ENCODE measurements at regions not wholly inside any gene's neighbourhood (a gene's known extent, or its start where the extent isn't known, plus 50 kb on each side); places are given as distances from the start of the nearest gene placed in this dataset.

DNA sequence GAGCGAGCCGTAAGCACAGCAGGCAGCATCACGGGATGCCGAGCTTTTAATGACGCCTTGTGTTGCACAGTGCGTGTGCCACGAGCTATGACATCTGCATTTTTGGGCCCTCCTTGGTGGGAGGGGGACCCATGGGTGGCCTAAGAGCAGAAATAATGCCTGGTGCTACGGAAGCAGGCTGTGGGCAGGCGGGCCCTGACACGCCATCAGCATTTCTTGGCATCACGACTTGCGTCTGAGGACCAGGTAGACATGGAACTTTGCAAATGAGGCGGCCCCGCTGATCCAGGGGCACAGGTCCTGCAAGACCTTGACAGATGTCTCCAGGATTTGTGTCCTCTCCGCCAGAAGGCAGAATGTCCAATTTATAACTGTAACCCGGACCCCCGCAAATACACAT is 117.8 kb upstream of the RNF32 start:
- no peaks in the 10 kb centered on the region for H3K4me1 ChIP-seq
- no peak for FAIRE-seq
- H3K4me3 ChIP-seq: no peak overlapping the region
- no peak overlapping the region for H3K4me2 ChIP-seq
- no peak for TF ChIP-seq SREBF2 (IDR thresholded peaks at IDR 0.05)
- TF ChIP-seq CBX2 (IDR thresholded peaks at IDR 0.05; ENCODE audit: borderline replicate concordance, low read depth): no peak
- TF ChIP-seq, protein P1, sequence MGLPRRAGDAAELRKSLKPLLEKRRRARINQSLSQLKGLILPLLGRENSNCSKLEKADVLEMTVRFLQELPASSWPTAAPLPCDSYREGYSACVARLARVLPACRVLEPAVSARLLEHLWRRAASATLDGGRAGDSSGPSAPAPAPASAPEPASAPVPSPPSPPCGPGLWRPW (IDR thresholded peaks at IDR 0.05): no peak
- no peak for TF ChIP-seq ZFP36 (IDR thresholded peaks at IDR 0.05; ENCODE audit: borderline replicate concordance, partially characterized antibody)
- no peak for TF ChIP-seq RARB (CRISPR knock-in tag; IDR thresholded peaks at IDR 0.05)
- TF ChIP-seq ZSCAN20 (CRISPR knock-in tag; IDR thresholded peaks at IDR 0.05): no peak
- no peak for TF ChIP-seq FOSL2 (IDR thresholded peaks at IDR 0.05)
- no peak for TF ChIP-seq FOSL2 (CRISPR knock-in tag; IDR thresholded peaks at IDR 0.05)
- TF ChIP-seq MYC (IDR thresholded peaks at IDR 0.05; ENCODE audit: borderline replicate concordance, low read length): no peak
- TF ChIP-seq, protein P2, sequence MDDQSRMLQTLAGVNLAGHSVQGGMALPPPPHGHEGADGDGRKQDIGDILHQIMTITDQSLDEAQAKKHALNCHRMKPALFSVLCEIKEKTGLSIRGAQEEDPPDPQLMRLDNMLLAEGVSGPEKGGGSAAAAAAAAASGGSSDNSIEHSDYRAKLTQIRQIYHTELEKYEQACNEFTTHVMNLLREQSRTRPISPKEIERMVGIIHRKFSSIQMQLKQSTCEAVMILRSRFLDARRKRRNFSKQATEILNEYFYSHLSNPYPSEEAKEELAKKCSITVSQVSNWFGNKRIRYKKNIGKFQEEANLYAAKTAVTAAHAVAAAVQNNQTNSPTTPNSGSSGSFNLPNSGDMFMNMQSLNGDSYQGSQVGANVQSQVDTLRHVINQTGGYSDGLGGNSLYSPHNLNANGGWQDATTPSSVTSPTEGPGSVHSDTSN (IDR thresholded peaks at IDR 0.05): no peak
- TF ChIP-seq HOXA7 (CRISPR knock-in tag; IDR thresholded peaks at IDR 0.05): no peak
- no peak for TF ChIP-seq ZC3H11A (IDR thresholded peaks at IDR 0.05)
- no peak for TF ChIP-seq KDM5A (IDR thresholded peaks at IDR 0.05)
- TF ChIP-seq, protein P3, sequence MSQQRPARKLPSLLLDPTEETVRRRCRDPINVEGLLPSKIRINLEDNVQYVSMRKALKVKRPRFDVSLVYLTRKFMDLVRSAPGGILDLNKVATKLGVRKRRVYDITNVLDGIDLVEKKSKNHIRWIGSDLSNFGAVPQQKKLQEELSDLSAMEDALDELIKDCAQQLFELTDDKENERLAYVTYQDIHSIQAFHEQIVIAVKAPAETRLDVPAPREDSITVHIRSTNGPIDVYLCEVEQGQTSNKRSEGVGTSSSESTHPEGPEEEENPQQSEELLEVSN (IDR thresholded peaks at IDR 0.05; ENCODE audit: borderline replicate concordance, low read depth): no peak
- TF ChIP-seq, protein P4, sequence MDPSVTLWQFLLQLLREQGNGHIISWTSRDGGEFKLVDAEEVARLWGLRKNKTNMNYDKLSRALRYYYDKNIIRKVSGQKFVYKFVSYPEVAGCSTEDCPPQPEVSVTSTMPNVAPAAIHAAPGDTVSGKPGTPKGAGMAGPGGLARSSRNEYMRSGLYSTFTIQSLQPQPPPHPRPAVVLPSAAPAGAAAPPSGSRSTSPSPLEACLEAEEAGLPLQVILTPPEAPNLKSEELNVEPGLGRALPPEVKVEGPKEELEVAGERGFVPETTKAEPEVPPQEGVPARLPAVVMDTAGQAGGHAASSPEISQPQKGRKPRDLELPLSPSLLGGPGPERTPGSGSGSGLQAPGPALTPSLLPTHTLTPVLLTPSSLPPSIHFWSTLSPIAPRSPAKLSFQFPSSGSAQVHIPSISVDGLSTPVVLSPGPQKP (IDR thresholded peaks at IDR 0.05; ENCODE audit: low read depth, low read length): no peak
- DNase-seq (ENCODE audit: low read depth in 1 of 2, low spot score in 1 of 2): no peak
- H3K9me3 ChIP-seq: no peaks in the 10 kb centered on the region
- 68% methylated on average over 17 of the region's 17 CpGs for WGBS (ENCODE audit: missing lambda C conversion rate)
- ATAC-seq: no peak
- no peak overlapping the region for H3K27ac ChIP-seq
- POLR2A ChIA-PET: no interaction called here
- CTCF ChIA-PET: no interaction called here

DNA sequence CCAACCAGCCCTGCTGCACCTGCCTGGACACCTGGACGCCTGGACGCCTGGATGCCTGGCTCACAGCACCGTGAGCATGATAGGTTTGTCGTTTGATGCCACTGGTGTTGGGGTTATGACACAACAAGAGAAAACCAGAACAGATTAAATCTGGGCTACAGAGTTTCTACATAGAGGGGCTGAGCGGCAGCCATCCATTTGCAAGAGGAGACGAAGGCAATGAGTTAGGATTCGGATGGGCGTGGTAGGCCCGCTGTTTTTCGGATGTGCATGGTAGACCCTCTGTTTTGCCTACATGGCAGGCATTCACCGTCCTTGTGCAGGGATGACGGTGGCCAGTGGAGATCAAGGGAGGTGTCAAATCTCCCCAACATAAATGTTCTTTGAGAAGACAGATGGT is 121.5 kb upstream of the RNF32 start:
- CTCF ChIA-PET: no interaction called here
- no peak overlapping the region for H3K4me3 ChIP-seq
- 85% methylated on average over 8 of the region's 12 CpGs for WGBS (ENCODE audit: missing lambda C conversion rate)
- 0 out of 3 replicates have a peak, but pooled peaks cover 3% of the 10 kb centered on the region for H3K4me1 ChIP-seq
- FAIRE-seq: no peak
- ATAC-seq: no peak
- POLR2A ChIA-PET: no interaction called here
- H3K27ac ChIP-seq: no peak overlapping the region
- H3K9me3 ChIP-seq: no peaks in the 10 kb centered on the region
- no peak for DNase-seq (ENCODE audit: low read depth in 1 of 2, low spot score in 1 of 2)
- TF ChIP-seq, protein P4 (IDR thresholded peaks at IDR 0.05; ENCODE audit: low read depth, low read length): no peak
- no peak for TF ChIP-seq POLR2AphosphoS2 (conservative IDR thresholded peaks at IDR 0.05; ENCODE audit: low read length)
- no peak for TF ChIP-seq FOXS1 (CRISPR knock-in tag; IDR thresholded peaks at IDR 0.05)
- TF ChIP-seq, protein P5, sequence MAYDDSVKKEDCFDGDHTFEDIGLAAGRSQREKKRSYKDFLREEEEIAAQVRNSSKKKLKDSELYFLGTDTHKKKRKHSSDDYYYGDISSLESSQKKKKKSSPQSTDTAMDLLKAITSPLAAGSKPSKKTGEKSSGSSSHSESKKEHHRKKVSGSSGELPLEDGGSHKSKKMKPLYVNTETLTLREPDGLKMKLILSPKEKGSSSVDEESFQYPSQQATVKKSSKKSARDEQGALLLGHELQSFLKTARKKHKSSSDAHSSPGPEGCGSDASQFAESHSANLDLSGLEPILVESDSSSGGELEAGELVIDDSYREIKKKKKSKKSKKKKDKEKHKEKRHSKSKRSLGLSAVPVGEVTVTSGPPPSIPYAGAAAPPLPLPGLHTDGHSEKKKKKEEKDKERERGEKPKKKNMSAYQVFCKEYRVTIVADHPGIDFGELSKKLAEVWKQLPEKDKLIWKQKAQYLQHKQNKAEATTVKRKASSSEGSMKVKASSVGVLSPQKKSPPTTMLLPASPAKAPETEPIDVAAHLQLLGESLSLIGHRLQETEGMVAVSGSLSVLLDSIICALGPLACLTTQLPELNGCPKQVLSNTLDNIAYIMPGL (CRISPR knock-in tag; IDR thresholded peaks at IDR 0.05; ENCODE audit: borderline replicate concordance): no peak
- no peak for TF ChIP-seq EHMT2 (IDR thresholded peaks at IDR 0.05; ENCODE audit: low read depth)
- no peak overlapping the region for H3K4me2 ChIP-seq
